MM.1S (cell line): ENCODE measurements at regions not wholly inside any gene's neighbourhood (a gene's known extent, or its start where the extent isn't known, plus 50 kb on each side); places are given as distances from the start of the nearest gene placed in this dataset.

ENCODE experiments used
- EZH2 ChIP-seq: fragments of 300-600 bp; sonication (generic); optimal IDR thresholded peaks from 2 replicates; pipeline ENCODE3; 2017; ENCODE audit warnings: low read depth, mild to moderate bottlenecking, antibody characterized with exemption, low read length, mixed read lengths
- TF ChIP-seq, protein P1 (sequence below): fragments of 300-600 bp; sonication (generic); IDR thresholded peaks from 2 replicates; pipeline ENCODE4 v1.5.1; 2016; ENCODE audit warnings: antibody characterized with exemption, low read length, mixed read lengths

DNA sequence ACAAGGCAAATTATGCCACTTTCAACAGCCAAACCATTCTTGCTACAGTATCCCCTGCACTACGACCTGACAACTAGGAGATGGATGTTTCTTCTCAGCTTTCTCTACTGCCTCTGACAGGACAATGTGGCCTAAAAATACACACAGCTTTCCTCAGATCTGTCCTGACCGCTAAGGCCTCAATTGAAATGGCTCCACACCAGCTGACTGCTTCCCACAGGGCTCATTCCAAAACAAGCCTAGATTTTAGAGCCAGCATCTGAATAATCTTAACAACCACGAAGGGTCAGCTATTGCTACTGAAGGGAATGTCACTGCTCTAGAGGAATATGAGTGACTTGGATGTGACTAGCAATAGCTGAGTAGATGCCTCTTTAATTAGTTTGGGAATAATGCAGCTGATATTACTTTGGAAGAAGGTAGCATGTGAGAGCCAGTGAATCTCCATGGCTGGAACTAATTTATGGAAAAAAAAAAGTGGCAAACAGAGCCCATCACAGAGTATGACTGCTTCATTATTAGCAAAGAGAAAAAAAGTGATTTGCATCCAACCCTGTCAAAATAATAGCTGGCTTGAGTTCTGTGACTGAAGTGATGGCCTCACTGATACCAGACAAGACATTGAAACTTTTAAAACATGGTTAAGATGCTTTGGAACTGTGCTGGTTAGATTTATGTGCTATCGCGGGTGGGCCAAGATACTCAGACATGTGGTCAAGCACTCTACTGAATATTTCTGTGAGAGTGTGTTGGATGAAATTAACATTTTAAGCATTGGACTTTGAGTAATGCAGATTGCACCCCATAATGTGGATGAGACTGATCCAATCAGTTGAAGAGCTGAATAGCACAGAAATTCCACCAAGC, 450.2 kb downstream of the NR2F1-AS1 start:
- TF ChIP-seq, protein P1, sequence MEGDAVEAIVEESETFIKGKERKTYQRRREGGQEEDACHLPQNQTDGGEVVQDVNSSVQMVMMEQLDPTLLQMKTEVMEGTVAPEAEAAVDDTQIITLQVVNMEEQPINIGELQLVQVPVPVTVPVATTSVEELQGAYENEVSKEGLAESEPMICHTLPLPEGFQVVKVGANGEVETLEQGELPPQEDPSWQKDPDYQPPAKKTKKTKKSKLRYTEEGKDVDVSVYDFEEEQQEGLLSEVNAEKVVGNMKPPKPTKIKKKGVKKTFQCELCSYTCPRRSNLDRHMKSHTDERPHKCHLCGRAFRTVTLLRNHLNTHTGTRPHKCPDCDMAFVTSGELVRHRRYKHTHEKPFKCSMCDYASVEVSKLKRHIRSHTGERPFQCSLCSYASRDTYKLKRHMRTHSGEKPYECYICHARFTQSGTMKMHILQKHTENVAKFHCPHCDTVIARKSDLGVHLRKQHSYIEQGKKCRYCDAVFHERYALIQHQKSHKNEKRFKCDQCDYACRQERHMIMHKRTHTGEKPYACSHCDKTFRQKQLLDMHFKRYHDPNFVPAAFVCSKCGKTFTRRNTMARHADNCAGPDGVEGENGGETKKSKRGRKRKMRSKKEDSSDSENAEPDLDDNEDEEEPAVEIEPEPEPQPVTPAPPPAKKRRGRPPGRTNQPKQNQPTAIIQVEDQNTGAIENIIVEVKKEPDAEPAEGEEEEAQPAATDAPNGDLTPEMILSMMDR = no peak
- no peak for TF ChIP-seq EZH2
